OCI-LY7 (cell line): ENCODE measurements at regions not wholly inside any gene's neighbourhood (a gene's known extent, or its start where the extent isn't known, plus 50 kb on each side); places are given as distances from the start of the nearest gene placed in this dataset.

ENCODE experiments used
- CTCF ChIP-seq: fragments of 200-600 bp; sonication (generic); conservative IDR thresholded peaks from 2 replicates; pipeline ENCODE4 v1.5.1; 2014; ENCODE audit warnings: mild to moderate bottlenecking, antibody characterized with exemption, low read length, moderate library complexity, mixed read lengths
- EZH2phosphoT487 ChIP-seq: fragments of 200-600 bp; sonication (generic); IDR thresholded peaks from 2 replicates; pipeline ENCODE4 v1.6.1; 2018; ENCODE audit warnings: low read depth, borderline replicate concordance, mild to moderate bottlenecking, mixed run types, antibody characterized with exemption, low read length, moderate library complexity, mixed read lengths

GRCh38 chr18:43777636-43778304, 500.5 kb upstream of the SYT4 start:
- TF ChIP-seq CTCF, result no peak
- no peak for TF ChIP-seq EZH2phosphoT487
